ENCODE measurements at regions not wholly inside any gene's neighbourhood (a gene's known extent, or its start where the extent isn't known, plus 50 kb on each side); places are given as distances from the start of the nearest gene placed in this dataset.

DNA sequence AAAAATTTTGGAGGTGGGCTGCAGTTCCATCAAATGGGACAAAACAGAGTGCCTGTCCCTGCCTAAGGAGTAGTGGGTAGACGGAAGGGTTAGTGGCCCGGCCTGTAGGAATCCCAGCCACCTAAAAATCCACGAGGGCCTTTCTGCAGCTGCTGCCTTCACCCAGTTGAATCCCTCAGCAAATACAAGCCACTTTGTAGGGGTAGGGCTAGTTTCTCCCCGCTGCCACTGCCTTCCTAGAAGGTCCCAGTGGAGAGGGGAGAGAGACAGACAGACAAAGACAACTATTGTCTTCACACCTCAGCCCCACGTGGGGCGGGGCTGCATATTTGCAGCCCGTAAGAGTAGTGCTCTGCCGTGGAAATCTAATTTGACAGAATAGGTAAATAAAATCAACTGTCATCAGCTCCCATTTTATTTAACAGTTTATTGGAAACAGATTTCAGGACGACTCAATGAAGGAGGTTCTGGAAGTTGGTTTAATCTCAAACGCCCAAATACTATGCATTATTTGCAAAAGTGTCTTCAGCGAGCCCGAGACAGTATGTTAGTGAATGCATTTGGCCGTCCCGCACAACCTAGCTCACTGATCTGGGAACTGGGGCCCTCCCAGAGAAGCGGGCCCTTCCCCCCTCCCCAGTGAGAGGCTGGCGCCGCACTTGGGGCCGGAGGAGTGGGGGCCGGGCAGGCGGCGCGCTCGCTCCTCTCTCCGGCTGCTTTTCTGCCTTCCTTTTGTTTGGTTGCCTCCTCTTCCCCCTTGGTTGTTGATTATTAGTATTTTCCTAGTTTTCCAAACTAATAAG, 67.6 kb upstream of the TBCA start:
- TF ChIP-seq, protein P1, sequence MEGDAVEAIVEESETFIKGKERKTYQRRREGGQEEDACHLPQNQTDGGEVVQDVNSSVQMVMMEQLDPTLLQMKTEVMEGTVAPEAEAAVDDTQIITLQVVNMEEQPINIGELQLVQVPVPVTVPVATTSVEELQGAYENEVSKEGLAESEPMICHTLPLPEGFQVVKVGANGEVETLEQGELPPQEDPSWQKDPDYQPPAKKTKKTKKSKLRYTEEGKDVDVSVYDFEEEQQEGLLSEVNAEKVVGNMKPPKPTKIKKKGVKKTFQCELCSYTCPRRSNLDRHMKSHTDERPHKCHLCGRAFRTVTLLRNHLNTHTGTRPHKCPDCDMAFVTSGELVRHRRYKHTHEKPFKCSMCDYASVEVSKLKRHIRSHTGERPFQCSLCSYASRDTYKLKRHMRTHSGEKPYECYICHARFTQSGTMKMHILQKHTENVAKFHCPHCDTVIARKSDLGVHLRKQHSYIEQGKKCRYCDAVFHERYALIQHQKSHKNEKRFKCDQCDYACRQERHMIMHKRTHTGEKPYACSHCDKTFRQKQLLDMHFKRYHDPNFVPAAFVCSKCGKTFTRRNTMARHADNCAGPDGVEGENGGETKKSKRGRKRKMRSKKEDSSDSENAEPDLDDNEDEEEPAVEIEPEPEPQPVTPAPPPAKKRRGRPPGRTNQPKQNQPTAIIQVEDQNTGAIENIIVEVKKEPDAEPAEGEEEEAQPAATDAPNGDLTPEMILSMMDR (IDR thresholded peaks at IDR 0.05; ENCODE audit: low read depth, low read length): no peak
- peak; percentile 27 to 47 for DNase-seq (ENCODE audit: low read depth in 1 of 2, low spot score in 1 of 2)
- H3K4me3 ChIP-seq: peak overlapping the region; percentile 23
- H3K4me1 ChIP-seq (ENCODE audit: low read depth): no peaks in the 10 kb centered on the region
- H3K36me3 ChIP-seq: no peaks in the 10 kb centered on the region
- no peaks in the 10 kb centered on the region for H3K9me3 ChIP-seq (ENCODE audit: low read depth)
- H3K27ac ChIP-seq: no peak overlapping the region
- H3K27me3 ChIP-seq: peaks cover 100% of the 10 kb centered on the region

DNA sequence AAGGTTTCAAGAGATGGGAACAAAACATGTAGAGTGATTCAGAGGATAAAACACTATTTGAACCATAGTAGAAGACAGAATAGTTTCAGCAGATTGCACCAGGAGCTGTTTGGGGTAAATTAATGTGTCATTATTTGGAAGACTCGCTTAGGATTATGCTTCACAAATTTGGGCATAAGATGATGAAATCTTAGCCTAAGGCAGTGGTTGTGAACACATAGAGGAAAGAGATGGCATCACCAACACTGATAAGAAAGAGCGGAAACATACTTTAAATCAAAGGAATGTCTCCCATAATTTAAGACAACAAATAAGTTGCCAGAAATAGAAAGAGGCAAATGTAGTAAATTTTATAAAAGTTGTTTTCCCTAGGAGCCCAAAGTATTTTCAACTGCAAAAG, 66.1 kb upstream of the TBCA start:
- Histone ChIP-seq H3K4me3 (no peak overlapping the region), H3K4me1 (ENCODE audit: low read depth) (no peaks in the 10 kb centered on the region), H3K27me3 (peaks cover 89% of the 10 kb centered on the region), H3K9me3 (ENCODE audit: low read depth) (no peaks in the 10 kb centered on the region), H3K36me3 (no peaks in the 10 kb centered on the region), H3K27ac (no peak overlapping the region)
- TF ChIP-seq, protein P1 (IDR thresholded peaks at IDR 0.05; ENCODE audit: low read depth, low read length): no peak
- DNase-seq (ENCODE audit: low read depth in 1 of 2, low spot score in 1 of 2): peak in 1 of 2 donors; percentile 61

DNA sequence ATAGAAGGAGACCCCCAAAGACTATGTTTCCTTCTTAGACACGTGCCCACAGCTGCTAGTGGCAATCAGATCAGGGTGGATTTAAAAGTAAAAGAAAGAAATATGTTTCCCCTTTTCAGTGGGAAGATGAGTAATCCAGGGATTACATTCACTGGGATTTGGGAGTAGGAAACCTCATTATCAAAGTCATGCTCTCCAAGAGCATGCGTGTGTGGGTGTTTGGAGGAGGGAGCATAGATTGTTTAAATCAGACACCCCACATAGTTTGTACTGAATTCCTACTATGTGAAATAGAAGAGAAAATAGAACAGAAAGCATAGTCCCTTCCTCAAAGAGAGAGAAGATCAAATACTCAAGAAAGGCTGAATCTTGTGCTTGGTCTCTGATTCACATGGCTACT, 65.5 kb upstream of the TBCA start:
- Histone ChIP-seq H3K4me3 (no peak overlapping the region), H3K36me3 (no peaks in the 10 kb centered on the region), H3K27me3 (peaks cover 83% of the 10 kb centered on the region), H3K4me1 (ENCODE audit: low read depth) (no peaks in the 10 kb centered on the region), H3K9me3 (ENCODE audit: low read depth) (no peaks in the 10 kb centered on the region), H3K27ac (no peak overlapping the region)
- DNase-seq (ENCODE audit: low read depth in 1 of 2, low spot score in 1 of 2): no peak
- TF ChIP-seq, protein P1 (IDR thresholded peaks at IDR 0.05; ENCODE audit: low read depth, low read length): no peak

DNA sequence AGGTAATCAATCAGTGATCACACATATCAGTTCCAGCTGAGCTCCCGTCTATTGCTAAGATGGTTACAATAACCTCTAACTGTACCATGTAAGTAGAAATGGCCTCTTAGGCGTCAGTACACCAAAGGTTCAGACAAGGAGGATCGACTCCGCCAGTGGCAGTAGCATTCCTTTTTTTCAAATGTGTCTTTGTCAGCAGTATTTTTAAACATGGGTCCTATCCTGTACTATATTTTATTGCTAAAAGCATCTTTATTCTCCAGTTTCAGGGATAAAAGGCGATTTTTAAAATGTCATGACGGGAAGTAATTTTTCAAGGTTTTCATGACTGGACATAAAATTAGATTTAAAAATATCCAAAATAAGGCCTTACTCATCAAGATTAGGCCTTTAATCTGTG, 64.8 kb upstream of the TBCA start:
- Histone ChIP-seq H3K4me3 (no peak overlapping the region), H3K27me3 (peaks cover 76% of the 10 kb centered on the region)
- TF ChIP-seq, protein P1 (IDR thresholded peaks at IDR 0.05; ENCODE audit: low read depth, low read length): no peak

DNA sequence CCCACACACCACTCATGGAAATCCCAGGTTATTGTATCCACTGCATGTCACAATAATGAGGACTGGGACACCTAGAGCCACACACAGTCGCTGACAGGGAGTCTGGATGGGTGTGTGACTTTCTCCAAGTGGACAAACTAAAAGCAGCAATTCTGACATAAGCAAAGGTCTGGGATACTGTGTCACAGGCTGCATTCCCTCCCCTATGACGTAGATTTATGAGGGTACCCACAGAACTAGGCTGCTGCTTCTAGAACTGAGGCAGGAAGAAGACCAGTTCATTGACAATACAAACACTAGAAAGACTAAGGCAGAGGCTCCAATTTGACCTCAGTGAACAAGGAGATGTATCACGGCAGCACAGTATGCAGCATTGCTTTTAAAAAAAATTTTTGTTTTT, 63.6 kb upstream of the TBCA start:
- Histone ChIP-seq H3K27me3 (peaks cover 64% of the 10 kb centered on the region), H3K36me3 (no peaks in the 10 kb centered on the region), H3K27ac (no peak overlapping the region), H3K9me3 (ENCODE audit: low read depth) (no peaks in the 10 kb centered on the region), H3K4me1 (ENCODE audit: low read depth) (no peaks in the 10 kb centered on the region), H3K4me3 (no peak overlapping the region)
- TF ChIP-seq, protein P1 (IDR thresholded peaks at IDR 0.05; ENCODE audit: low read depth, low read length): no peak
- DNase-seq (ENCODE audit: low read depth in 1 of 2, low spot score in 1 of 2): no peak

More for the DNA sequence above, 64.8 kb upstream of the TBCA start:
- Histone ChIP-seq H3K36me3 (no peaks in the 10 kb centered on the region), H3K9me3 (ENCODE audit: low read depth) (no peaks in the 10 kb centered on the region), H3K4me1 (ENCODE audit: low read depth) (no peaks in the 10 kb centered on the region), H3K27ac (no peak overlapping the region)
- no peak for DNase-seq (ENCODE audit: low read depth in 1 of 2, low spot score in 1 of 2)

All from cardiac muscle cell (in vitro differentiated cells and primary cell).